GM18867 (cell line): ENCODE measurements at regions not wholly inside any gene's neighbourhood (a gene's known extent, or its start where the extent isn't known, plus 50 kb on each side); places are given as distances from the start of the nearest gene placed in this dataset.
"Not testable (repeated sequence)": the region's sequence is repeated elsewhere in the genome, so short reads cannot be mapped to it uniquely, and the experiment has no call there.

Source experiments
- ATAC-seq: cut with Tn5 transposase; IDR thresholded peaks from one replicate; pipeline ENCODE4 v1.9.1; 2021; ENCODE audit warnings: mild to moderate bottlenecking, moderate library complexity; ENCODE audit not compliant: unreplicated experiment

DNA sequence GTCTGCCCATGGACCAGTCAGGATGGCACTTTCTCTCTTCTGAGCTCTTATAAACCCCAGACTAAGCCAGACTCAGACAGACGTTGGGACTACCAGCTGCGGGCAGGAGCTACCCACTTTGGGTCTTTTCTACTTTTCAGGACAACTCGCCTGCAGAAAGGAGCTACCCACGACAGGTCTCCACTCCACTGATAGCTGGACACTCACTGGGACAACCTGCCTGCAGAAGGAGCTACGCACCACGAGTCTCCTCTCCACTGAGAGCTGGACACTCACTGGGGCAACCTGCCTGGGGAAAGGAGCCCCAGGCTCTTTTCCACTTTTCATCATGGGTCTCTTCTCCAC lies 1440.2 kb upstream of the ACO1 start:
- no peak for ATAC-seq

GRCh38 chr9:30944741-30945280 lies 1439.6 kb upstream of the ACO1 start:
- no peak for ATAC-seq

DNA sequence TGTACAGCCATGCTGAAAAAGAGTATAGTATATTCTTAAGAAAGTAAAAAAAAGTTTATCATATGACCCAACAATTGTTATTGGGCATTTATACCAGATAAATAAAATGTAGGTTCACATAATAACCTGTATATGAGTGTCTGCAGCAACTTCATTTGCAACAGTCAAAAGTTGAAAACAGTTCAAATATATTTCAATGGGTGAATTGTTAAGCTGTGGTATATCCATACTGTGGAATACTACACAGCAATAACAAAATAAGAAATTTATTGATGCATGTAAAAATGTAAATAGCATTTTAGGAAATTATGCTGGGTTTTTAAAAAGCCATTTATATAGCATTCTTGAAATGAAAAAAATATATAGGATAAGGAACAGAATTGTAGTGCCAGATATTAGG lies 1420.1 kb upstream of the ACO1 start:
- ATAC-seq: no peak

DNA sequence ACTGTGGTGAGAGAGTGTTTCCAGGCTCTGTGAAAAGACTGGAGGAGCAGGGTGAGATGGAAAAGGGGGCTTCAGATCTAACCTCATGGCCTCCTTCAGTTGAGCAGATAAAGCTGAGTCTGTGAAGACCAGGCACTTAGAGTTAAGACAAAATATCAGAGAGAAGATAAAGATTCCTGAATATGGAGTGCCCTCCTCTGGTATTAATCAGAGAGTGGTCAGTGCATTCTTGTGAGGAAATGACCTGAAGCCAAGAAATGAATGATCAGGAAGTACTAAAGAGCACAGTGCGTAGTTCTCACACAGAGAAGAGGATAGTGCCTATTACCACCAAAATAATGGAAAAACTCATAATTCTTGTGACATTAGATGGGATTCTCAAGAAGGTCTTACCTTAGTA lies 1417.0 kb upstream of the ACO1 start:
- no peak for ATAC-seq

DNA sequence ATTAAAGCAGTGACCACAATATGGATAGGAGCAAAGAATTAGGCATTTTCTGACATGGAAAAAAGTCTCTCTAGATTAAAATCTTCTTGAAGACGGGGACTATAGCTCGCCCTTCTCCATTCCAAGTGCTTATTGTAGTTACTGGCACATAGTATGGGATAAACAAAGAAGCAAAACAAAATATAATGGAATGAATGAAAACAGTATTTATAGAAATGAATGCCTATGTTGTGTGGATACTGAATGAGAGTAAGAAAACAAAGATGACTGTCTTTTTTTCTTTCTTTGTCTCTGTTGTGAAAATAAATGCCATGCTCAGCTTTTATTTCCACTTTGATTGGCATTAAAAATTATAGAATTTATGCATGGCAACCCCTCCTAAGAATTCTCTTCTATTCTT lies 1414.3 kb upstream of the ACO1 start:
- ATAC-seq: no peak

- ATAC-seq: no peak
Observed at GRCh38 chr9:30970812-30971211, 1413.6 kb upstream of the ACO1 start.

DNA sequence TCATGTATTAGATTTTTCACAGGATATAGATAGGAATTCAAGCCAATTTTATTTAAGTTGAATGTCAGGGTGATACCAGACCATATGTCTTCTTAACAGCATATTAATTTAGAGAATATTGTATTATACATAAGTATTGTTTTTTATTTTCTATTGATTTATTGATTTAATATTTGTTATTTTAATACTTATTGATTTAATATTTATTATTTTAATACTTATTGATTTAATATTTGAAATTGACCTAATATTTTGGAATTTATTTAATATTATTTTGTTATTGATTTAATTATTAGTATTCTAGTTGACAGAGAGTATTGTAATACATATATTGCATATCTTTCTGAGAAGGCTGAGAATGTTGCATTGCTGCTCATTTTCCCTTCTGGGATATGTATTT lies 1411.8 kb upstream of the ACO1 start:
- no peak for ATAC-seq

DNA sequence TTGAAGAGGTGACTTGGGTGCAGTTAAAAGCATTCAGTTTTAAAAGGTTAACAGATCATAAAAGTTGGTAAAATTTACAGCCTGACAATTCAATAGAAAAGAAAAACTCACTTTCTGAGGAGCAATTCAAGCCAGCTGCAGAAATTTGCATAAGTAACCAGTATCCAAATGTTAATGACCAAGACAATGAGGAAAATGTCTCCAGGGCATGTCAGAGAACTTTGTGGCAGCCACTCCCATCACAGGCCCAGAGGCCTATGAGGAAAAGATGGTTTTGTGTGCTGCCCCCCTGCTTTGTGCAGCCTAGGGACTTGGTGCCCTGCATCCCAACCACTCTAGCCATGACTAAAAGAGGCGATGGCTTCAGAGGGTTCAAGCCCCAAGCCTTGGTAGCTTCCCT lies 1406.5 kb upstream of the ACO1 start:
- no peak for ATAC-seq

DNA sequence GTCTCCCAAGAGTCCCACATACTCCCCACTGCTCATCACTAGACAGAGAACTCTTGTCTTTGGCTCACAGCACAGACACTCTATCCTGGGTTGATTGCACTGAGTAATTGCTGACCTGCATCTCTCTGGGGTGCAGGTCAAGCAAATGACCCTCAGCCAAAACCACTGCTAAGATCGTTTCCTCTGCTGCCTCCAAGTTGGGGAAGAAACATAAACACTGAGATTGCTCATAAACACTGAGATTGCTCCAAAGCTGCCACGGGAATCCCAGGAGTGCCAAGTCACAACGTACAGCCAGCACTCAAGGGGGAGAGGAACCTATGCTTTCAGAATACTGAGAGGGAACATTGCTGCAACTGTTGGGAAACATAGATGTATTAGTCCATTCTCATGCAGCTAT lies 1402.1 kb upstream of the ACO1 start:
- ATAC-seq: no peak

- no peak for ATAC-seq
Observed at GRCh38 chr9:30995956-30996738, 1388.3 kb upstream of the ACO1 start.

DNA sequence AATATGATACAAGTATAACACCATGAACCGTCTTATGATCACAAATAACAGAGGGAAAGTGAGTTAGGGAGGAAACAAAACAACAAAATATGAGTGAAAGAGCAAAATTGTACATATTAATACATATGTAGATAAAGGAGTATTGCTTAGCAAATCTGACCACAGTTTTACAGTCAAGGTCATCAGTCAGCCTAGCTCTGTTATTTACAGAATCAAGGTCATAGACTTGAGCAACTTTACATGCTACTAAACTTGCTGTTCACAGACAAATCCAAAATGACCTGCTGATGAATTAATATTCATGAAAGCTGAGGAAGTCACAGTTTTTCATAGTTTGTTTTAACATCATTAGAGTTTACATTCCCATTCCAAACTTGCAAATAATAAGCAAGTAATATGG lies 1387.7 kb upstream of the ACO1 start:
- ATAC-seq: no peak

GRCh38 chr9:30997291-30997690 lies 1387.2 kb upstream of the ACO1 start:
- no peak for ATAC-seq

GRCh38 chr9:31005086-31005665 lies 1379.3 kb upstream of the ACO1 start:
- no peak for ATAC-seq

GRCh38 chr9:31013371-31013770 lies 1371.1 kb upstream of the ACO1 start:
- ATAC-seq: no peak

GRCh38 chr9:31023847-31024246 lies 1360.6 kb upstream of the ACO1 start:
- ATAC-seq: no peak

GRCh38 chr9:31027678-31028077 lies 1356.8 kb upstream of the ACO1 start:
- no peak for ATAC-seq

- ATAC-seq: no peak
Observed at GRCh38 chr9:31028137-31028536, 1356.3 kb upstream of the ACO1 start.

GRCh38 chr9:31030741-31031202 lies 1353.7 kb upstream of the ACO1 start:
- no peak for ATAC-seq

DNA sequence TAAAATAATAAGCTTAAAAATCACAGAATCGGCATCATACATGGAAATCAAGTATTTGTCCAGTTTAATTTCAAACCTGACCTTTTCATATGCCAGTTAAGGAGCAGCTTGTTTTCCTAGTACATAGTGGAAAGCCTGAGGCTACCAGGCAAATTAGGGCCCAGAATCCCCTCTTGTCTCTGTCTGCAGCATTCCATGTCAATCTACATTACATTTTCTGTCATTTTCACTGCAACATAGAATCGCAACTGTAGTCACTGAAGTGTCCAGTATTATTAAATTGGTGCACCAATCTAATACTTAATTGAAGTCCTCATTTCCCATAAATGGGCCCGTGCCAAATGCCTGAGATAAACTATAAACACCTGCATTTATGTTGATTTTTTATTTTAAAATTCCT lies 1352.2 kb upstream of the ACO1 start:
- no peak for ATAC-seq

DNA sequence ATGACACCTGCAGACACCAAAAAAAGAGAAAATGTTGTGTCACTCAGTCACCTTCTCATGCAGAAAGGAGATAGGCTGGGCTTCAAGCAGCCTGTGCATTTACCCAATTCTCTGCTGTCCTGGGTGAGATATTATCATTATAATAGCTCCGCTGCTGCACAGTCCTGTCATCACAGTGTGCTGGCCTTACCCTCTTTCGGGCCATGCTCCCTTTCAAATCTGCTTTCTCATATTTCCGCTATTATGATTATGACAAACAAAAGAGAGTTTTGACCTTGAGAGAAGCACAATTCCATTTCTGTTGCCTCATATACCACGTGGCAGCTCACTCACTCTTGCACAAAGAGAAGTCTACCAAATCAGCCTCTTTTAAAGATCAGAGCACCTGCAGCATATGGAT lies 1350.1 kb upstream of the ACO1 start:
- no peak for ATAC-seq

GRCh38 chr9:31040564-31040963 lies 1343.9 kb upstream of the ACO1 start:
- no peak for ATAC-seq

- no peak for ATAC-seq
Observed at GRCh38 chr9:31045810-31046209, 1338.6 kb upstream of the ACO1 start.

DNA sequence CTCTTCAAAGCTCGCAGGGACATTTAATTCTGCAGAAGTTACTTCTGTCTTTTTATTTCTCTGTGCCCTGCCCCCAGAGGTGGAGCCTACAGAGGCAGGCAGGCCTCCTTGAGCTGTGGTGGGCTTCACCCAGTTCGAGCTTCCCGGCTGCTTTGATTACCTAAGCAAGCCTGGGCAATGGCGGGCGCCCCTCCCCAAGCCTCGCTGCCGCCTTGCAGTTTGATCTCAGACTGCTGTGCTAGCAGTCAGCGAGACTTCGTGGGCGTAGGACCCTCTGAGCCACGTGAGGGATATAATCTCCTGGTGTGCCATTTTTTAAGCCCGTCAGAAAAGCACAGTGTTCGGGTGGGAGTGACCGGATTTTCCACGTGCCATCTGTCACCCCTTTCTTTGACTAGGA lies 1322.9 kb upstream of the ACO1 start:
- ATAC-seq: not testable (repeated sequence)
